HG03378 (cell line): ENCODE measurements at regions not wholly inside any gene's neighbourhood (a gene's known extent, or its start where the extent isn't known, plus 50 kb on each side); places are given as distances from the start of the nearest gene placed in this dataset.

Experiments
- ATAC-seq: cut with Tn5 transposase; IDR thresholded peaks from one replicate; pipeline ENCODE4 v1.9.1; 2021; ENCODE audit warnings: mild to moderate bottlenecking, moderate library complexity; ENCODE audit not compliant: unreplicated experiment

GRCh38 chr6:170179616-170180324 is 111.1 kb downstream of the DLL1 start:
- ATAC-seq = no peak

- no peak for ATAC-seq
Observed at GRCh38 chr6:170178561-170179477, 112.1 kb downstream of the DLL1 start.

GRCh38 chr6:170177772-170178560 is 112.9 kb downstream of the DLL1 start:
- no peak for ATAC-seq

- no peak for ATAC-seq
Observed at GRCh38 chr6:170176898-170177771, 113.7 kb downstream of the DLL1 start.

- ATAC-seq = no peak
Observed at GRCh38 chr6:170176136-170176897, 114.6 kb downstream of the DLL1 start.

GRCh38 chr6:170175644-170176135 is 115.2 kb downstream of the DLL1 start:
- no peak for ATAC-seq

- ATAC-seq = no peak
Observed at GRCh38 chr6:170174771-170175643, 115.9 kb downstream of the DLL1 start.

GRCh38 chr6:170174124-170174770 is 116.6 kb downstream of the DLL1 start:
- no peak for ATAC-seq

GRCh38 chr6:170173335-170173881 is 117.5 kb downstream of the DLL1 start:
- ATAC-seq = no peak

- ATAC-seq = no peak
Observed at GRCh38 chr6:170172825-170173256, 118.0 kb downstream of the DLL1 start.

- no peak for ATAC-seq
Observed at GRCh38 chr6:170172392-170172791, 118.5 kb downstream of the DLL1 start.

GRCh38 chr6:170167657-170168159 is 123.2 kb downstream of the DLL1 start:
- ATAC-seq = no peak

GRCh38 chr6:170166511-170167122 is 124.3 kb downstream of the DLL1 start:
- ATAC-seq = no peak

- no peak for ATAC-seq
Observed at GRCh38 chr6:170165471-170166117, 125.3 kb downstream of the DLL1 start.

GRCh38 chr6:170165085-170165470 is 125.8 kb downstream of the DLL1 start:
- ATAC-seq = no peak

GRCh38 chr6:170164271-170164900 is 126.5 kb downstream of the DLL1 start:
- no peak for ATAC-seq
